WERI-Rb-1 (cell line): ENCODE measurements at regions not wholly inside any gene's neighbourhood (a gene's known extent, or its start where the extent isn't known, plus 50 kb on each side); places are given as distances from the start of the nearest gene placed in this dataset.
"Not testable (repeated sequence)": the region's sequence is repeated elsewhere in the genome, so short reads cannot be mapped to it uniquely, and the experiment has no call there.

Experiments
- DNase-seq: peaks from one replicate; pipeline ENCODE4 v3.0.0-alpha.2; 2020
- H3K27ac ChIP-seq: fragments of 250-450 bp; sonication (Bioruptor Pico); 2 replicates; pipeline ENCODE4 v1.5.1; 2020; ENCODE audit warnings: mild to moderate bottlenecking, moderate library complexity
- H3K27me3 ChIP-seq: fragments of 250-450 bp; sonication (Bioruptor Pico); 2 replicates; pipeline ENCODE4 v1.5.1; 2021; ENCODE audit warnings: mild to moderate bottlenecking, low read depth, moderate library complexity; ENCODE audit not compliant: insufficient read depth, severe bottlenecking
- H3K36me3 ChIP-seq: fragments of 250-450 bp; sonication (Bioruptor Pico); 2 replicates; pipeline ENCODE4 v1.5.1; 2020; ENCODE audit warnings: mild to moderate bottlenecking, moderate library complexity
- H3K4me3 ChIP-seq: 2 replicates; pipeline ENCODE4 v1.5.1; 2011; ENCODE audit warnings: low read depth, mild to moderate bottlenecking, control low read depth, low read length
- H3K9me3 ChIP-seq: fragments of 250-450 bp; sonication (Bioruptor Pico); 2 replicates; pipeline ENCODE4 v1.5.1; 2021; ENCODE audit warnings: mild to moderate bottlenecking, moderate library complexity; ENCODE audit not compliant: severe bottlenecking
- TF ChIP-seq, protein P1 (sequence below): IDR thresholded peaks from 2 replicates; pipeline ENCODE4 v1.5.1; 2011; ENCODE audit warnings: low read depth, mild to moderate bottlenecking, control low read depth, inconsistent platforms, low read length

GRCh38 chr3:25182794-25183193 lies 245.3 kb upstream of the RARB start:
- no peaks in the 10 kb centered on the region for H3K36me3 ChIP-seq
- no peak for DNase-seq
- no peaks in the 10 kb centered on the region for H3K9me3 ChIP-seq
- no peaks in the 10 kb centered on the region for H3K27me3 ChIP-seq
- TF ChIP-seq, protein P1, sequence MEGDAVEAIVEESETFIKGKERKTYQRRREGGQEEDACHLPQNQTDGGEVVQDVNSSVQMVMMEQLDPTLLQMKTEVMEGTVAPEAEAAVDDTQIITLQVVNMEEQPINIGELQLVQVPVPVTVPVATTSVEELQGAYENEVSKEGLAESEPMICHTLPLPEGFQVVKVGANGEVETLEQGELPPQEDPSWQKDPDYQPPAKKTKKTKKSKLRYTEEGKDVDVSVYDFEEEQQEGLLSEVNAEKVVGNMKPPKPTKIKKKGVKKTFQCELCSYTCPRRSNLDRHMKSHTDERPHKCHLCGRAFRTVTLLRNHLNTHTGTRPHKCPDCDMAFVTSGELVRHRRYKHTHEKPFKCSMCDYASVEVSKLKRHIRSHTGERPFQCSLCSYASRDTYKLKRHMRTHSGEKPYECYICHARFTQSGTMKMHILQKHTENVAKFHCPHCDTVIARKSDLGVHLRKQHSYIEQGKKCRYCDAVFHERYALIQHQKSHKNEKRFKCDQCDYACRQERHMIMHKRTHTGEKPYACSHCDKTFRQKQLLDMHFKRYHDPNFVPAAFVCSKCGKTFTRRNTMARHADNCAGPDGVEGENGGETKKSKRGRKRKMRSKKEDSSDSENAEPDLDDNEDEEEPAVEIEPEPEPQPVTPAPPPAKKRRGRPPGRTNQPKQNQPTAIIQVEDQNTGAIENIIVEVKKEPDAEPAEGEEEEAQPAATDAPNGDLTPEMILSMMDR, result no peak
- no peak overlapping the region for H3K4me3 ChIP-seq
- no peak overlapping the region for H3K27ac ChIP-seq

- DNase-seq, result no peak
- Histone ChIP-seq H3K27me3 (no peaks in the 10 kb centered on the region), H3K36me3 (no peaks in the 10 kb centered on the region), H3K9me3 (no peaks in the 10 kb centered on the region), H3K27ac (no peak overlapping the region), H3K4me3 (no peak overlapping the region)
- TF ChIP-seq, protein P1, result no peak
Observed at GRCh38 chr3:25184641-25185250, 243.3 kb upstream of the RARB start.

DNA sequence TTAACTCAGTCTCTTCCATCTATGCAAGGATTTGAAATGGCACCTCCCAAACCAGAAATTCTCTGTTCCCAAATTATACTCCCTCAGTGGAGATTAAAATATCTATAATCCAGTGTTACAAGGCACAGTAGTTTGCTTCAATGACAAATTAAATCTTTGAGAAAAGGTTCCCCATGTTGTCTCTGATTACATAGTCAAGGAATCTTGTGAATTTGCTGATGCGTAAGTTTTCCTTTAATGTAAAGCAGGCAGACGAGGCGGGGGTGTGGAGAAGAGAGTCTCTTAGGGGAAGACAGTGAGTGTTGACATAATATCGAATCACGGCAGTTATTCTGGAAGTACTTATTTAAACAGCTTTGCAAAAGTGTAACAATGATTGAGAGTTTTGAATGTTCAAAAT lies 236.4 kb upstream of the RARB start:
- H3K4me3 ChIP-seq, result no peak overlapping the region
- TF ChIP-seq, protein P1, result no peak
- H3K27me3 ChIP-seq, result no peaks in the 10 kb centered on the region

DNA sequence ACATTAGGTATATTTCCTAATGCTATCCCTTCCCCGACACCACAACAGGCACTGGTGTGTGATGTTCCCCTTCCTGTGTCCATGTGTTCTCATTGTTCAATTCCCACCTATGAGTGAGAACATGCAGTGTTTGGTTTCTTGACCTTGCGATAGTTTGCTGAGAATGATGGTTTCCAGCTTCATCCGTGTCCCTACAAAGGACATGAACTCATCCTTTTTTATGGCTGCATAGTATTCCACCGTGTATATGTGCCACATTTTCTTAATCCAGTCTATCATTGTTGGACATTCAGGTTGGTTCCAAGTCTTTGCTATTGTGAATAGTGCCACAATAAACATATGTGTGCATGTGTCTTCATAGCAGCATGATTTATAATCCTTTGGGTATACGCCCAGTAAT lies 228.5 kb upstream of the RARB start:
- not testable (repeated sequence) for H3K27ac ChIP-seq, DNase-seq, H3K36me3 ChIP-seq, H3K9me3 ChIP-seq, H3K4me3 ChIP-seq, H3K27me3 ChIP-seq

More for the DNA sequence above, 236.4 kb upstream of the RARB start:
- Histone ChIP-seq H3K36me3 (no peaks in the 10 kb centered on the region), H3K27ac (no peak overlapping the region), H3K9me3 (no peaks in the 10 kb centered on the region)
- no peak for DNase-seq

GRCh38 chr3:25212736-25213135 lies 215.3 kb upstream of the RARB start:
- no peaks in the 10 kb centered on the region for H3K36me3 ChIP-seq
- TF ChIP-seq, protein P1, result no peak
- no peak overlapping the region for H3K4me3 ChIP-seq
- DNase-seq, result no peak
- H3K9me3 ChIP-seq, result no peaks in the 10 kb centered on the region
- no peaks in the 10 kb centered on the region for H3K27me3 ChIP-seq
- H3K27ac ChIP-seq, result no peak overlapping the region

DNA sequence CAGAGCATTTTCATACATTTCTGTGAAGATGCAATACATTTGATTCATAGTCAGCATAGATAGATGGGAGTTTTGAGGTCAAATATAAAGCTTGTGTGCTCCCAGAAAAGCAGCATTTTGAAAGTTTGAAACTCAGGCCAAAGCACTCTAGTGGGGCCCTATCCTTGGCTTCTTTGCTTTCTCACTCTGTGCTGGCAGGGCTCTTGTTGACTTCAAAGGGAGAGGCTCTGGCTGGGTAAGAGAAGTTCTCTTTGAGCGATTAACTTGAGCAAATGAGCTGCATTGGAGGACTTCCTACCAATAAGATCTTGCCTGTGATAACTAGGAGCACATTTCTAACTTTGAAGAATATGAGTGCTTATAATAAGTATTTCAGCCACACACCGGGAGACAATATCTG lies 214.0 kb upstream of the RARB start:
- H3K36me3 ChIP-seq, result no peaks in the 10 kb centered on the region
- TF ChIP-seq, protein P1, result no peak
- H3K4me3 ChIP-seq, result no peak overlapping the region
- H3K27ac ChIP-seq, result no peak overlapping the region
- no peaks in the 10 kb centered on the region for H3K27me3 ChIP-seq
- no peaks in the 10 kb centered on the region for H3K9me3 ChIP-seq
- DNase-seq, result no peak
